ENCODE measurements at regions not wholly inside any gene's neighbourhood (a gene's known extent, or its start where the extent isn't known, plus 50 kb on each side); places are given as distances from the start of the nearest gene placed in this dataset.

- peak; percentile 40 for DNase-seq (ENCODE audit: low spot score)
Measured at GRCh38 chr2:126482582-126483464, 173.1 kb upstream of the GYPC start.

GRCh38 chr2:126494593-126494992 is 161.4 kb upstream of the GYPC start:
- no peak for DNase-seq (ENCODE audit: low spot score)

DNA sequence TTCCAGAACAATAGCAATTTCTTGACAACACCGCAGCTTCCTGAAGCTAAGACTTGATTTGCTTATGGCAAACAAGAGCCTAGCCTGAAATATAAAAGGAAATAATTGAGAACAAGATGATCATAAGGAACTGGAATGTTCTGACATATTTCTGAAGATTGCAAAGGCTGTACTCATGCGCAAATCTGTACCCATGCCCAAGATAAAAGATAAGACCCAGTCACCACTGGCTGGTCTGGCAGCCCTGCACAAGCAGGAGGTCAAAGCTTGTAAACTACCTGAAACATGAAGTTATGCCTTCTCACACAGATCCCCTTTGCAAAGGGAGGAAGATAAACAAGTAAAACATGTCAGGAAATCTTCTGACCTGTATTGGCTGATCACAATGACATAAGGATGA is 160.8 kb upstream of the GYPC start:
- no peak for DNase-seq (ENCODE audit: low spot score)

DNA sequence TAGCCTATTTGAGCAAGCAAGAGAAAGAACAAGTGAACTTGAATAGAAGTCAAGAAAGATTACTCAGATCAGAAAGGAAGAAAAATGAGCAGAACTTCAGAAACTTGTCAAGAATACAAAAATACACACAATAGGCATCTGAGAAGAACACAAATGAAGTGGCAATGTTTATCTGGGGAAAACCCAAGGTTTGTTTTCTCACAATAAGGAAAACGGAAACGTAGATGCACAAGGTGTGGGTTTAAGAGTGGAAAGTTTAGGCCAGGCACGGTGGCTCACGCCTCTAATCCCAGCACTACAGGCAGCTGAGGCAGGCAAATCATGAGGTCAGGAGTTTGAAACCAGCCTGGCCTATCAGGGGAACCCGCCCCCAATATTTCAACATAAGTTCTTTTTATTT is 159.5 kb upstream of the GYPC start:
- DNase-seq (ENCODE audit: low spot score), result no peak

- no peak for DNase-seq (ENCODE audit: low spot score)
Measured at GRCh38 chr2:126503476-126503875, 152.5 kb upstream of the GYPC start.

GRCh38 chr2:126504949-126505348 is 151.0 kb upstream of the GYPC start:
- no peak for DNase-seq (ENCODE audit: low spot score)

DNA sequence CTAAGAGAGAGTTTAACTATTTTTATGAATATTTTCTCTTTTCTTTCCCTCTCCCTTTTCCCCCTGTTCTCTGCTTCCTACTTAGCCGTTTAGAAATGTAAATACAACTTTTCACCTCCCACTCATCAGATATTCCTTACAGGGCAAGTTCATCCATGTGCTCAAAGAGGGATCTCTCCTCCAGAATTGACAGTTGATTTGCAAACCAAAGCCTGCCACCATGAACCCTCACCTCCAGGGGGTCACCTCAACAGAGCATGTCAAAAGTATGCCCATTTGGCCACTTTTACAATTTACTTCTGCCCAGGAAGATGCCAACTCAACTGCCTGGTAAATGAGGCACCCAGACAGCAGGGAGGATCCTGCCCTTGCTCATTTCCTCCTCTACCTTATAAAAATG is 149.2 kb upstream of the GYPC start:
- DNase-seq (ENCODE audit: low spot score), result no peak

- DNase-seq (ENCODE audit: low spot score), result no peak
Measured at GRCh38 chr2:126507425-126507911, 148.5 kb upstream of the GYPC start.

DNA sequence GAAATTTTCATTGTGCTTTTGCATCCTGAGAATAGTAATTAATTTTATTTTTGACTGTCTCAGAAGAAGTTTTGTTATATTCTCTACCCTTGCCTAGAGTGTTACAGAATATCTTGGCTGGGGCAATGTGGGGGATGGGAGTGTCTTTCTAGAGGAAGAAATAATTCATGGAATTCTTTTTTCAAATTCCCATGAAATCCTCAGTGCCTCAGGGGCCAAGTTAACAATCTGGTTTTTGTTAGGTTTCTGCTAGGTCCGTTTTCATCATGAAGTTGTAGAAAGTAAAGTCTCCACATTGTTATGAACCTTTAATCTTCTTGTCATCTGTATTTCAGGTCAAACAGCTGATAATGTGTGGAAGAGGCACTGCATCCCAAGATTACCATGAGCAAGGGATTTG is 145.6 kb upstream of the GYPC start:
- DNase-seq (ENCODE audit: low spot score), result no peak

DNA sequence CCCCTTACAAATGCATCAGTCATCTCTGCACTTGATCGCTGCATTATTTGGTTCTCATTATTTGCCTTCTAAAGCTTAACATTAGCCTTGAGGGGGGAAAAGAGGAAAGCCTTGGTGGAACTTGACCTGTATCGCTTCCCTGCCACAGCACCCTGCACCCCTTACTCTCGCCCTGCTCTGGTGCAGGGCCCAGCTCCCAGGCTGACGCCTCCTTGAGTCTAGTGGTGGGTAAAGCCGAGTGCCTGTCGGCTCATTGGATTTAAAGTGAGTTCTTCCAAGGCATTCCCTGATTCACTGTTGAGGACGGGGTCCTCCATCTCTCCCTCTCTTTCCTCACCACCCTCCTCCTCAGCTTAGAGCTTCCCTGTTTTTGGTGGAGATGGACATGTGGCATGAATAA is 145.0 kb upstream of the GYPC start:
- DNase-seq (ENCODE audit: low spot score), result no peak

- DNase-seq (ENCODE audit: low spot score), result no peak
Measured at GRCh38 chr2:126512026-126512425, 143.9 kb upstream of the GYPC start.

GRCh38 chr2:126513033-126513432 is 142.9 kb upstream of the GYPC start:
- no peak for DNase-seq (ENCODE audit: low spot score)

GRCh38 chr2:126515471-126515870 is 140.5 kb upstream of the GYPC start:
- no peak for DNase-seq (ENCODE audit: low spot score)

- no peak for DNase-seq (ENCODE audit: low spot score)
Measured at GRCh38 chr2:126518196-126518595, 137.8 kb upstream of the GYPC start.

DNA sequence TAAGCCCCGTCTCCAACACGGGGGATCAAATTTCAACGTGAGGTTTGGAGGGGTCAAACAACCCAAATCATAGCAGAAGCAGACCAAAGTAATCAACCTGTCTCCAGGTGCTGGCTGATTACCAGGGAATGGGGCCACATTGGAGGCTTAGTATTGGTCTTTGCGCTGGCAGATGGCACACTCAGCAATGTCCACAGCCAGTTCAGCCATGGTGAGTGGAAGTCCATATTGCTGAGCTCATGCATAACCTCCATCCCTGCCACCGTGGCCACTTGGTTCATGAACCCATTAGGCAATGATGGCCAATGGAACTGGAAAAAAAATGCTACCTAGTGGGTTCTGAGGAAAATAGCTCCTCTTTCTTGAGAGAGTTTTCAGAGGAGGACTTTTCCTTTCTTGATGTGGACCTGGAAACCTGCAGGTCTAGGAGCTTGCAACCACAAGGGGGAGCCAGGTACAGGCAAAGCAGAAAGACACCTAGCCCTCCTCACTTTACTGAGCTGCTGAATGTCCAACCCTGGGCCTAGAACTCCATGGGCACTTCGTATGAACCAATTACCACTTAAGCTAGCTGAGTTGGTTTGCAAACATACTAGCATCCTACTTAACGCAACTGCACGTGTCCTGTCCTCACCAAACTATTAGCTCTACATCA is 128.0 kb upstream of the GYPC start:
- DNase-seq (ENCODE audit: low spot score), result peak; percentile 79

DNA sequence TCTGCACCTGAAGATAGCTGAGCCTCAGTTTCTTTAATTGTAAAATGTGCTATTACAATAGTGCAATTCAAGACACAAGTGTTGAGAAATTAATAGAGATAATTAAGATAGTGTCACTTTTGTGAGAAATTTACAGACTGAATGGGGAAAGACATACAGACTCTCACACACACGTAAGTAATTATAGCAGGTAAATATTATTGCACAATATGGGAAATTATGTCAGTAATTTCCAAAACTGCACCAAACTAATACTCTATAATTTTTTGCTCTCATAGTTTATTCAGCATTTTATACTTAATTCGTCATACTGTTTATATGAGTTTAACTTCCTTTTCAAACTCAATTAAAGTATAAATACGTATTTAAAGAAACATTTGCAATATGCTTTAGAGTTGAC is 124.9 kb upstream of the GYPC start:
- no peak for DNase-seq (ENCODE audit: low spot score)

GRCh38 chr2:126534478-126534877 is 121.5 kb upstream of the GYPC start:
- no peak for DNase-seq (ENCODE audit: low spot score)

- no peak for DNase-seq (ENCODE audit: low spot score)
Measured at GRCh38 chr2:126535408-126535807, 120.5 kb upstream of the GYPC start.

DNA sequence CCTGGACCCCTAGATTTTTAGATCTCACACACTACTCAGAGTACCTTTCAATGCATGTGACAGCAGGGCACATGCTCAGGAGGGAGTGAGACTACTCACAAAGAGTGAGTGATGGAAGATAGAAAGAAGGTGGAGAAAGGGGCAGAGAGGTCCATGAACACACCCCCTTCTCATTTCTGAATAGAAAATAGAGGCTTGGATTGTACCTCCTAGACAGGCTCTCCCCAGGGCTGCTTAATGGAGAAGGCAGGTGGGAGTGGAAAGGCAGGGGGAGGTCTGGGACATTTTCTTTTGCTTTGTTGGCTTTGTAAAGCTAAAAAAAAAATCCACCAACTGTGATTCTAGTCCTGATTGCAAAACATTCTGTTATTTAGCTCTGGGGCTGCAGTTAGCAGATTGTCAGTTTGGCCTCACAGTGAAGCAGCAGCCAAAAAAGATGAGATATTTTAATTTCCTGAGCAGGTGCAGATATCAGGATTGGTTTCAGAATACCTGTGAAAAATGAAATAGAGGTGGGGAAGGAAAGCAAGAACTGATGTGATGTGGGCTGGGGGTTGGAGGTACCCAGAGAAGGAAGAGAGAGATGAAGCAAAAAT is 119.3 kb upstream of the GYPC start:
- DNase-seq (ENCODE audit: low spot score), result no peak

DNA sequence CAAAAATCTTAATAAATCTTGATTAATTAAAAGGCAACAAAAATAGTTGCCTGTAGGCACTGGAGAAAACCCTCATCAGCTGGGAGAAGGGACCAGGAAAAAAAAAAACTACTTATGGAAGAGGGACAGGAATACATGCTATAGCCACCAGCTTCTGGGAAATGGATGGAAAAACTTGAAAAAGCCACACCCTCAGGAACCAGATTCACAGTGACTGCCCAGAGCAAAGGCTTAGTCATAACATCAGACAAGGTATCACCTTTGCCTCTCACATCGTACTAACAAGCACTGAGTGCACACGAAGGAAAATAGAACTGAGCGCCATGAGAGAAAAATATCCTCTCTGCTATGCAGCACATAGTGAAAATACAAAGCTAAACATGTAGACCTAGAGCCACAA is 116.9 kb upstream of the GYPC start:
- no peak for DNase-seq (ENCODE audit: low spot score)

- no peak for DNase-seq (ENCODE audit: low spot score)
Measured at GRCh38 chr2:126542247-126542646, 113.7 kb upstream of the GYPC start.

DNA sequence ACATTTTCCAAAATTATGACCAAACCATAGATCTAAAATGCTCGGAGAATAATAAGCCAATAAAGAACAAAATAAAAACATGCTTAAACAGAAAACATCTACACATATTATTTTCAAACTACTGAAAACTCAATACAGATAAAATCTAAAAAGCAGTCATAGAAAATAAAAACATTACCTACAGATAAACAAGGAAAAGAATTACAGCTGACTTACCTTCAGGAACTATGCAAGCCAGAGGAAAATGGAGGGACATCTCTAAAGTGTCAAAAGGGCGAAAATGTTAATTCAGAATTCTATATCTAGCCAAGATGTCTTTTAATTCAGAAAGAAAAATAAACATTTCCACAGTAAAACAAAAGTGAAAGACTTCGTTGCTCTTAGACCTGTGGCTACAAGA is 112.9 kb upstream of the GYPC start:
- DNase-seq (ENCODE audit: low spot score), result no peak

- no peak for DNase-seq (ENCODE audit: low spot score)
Measured at GRCh38 chr2:126558029-126558428, 97.9 kb upstream of the GYPC start.
